NCI-H524 treated with DMSO at 0.1 percent for 48 hours (cell line): ENCODE measurements at regions not wholly inside any gene's neighbourhood (a gene's known extent, or its start where the extent isn't known, plus 50 kb on each side); places are given as distances from the start of the nearest gene placed in this dataset.
"Not testable (repeated sequence)": the region's sequence is repeated elsewhere in the genome, so short reads cannot be mapped to it uniquely, and the experiment has no call there.

Experiments
- DNase-seq: peaks from one replicate; lab custom pipeline; 2025; lab: John Stamatoyannopoulos, UW

DNA sequence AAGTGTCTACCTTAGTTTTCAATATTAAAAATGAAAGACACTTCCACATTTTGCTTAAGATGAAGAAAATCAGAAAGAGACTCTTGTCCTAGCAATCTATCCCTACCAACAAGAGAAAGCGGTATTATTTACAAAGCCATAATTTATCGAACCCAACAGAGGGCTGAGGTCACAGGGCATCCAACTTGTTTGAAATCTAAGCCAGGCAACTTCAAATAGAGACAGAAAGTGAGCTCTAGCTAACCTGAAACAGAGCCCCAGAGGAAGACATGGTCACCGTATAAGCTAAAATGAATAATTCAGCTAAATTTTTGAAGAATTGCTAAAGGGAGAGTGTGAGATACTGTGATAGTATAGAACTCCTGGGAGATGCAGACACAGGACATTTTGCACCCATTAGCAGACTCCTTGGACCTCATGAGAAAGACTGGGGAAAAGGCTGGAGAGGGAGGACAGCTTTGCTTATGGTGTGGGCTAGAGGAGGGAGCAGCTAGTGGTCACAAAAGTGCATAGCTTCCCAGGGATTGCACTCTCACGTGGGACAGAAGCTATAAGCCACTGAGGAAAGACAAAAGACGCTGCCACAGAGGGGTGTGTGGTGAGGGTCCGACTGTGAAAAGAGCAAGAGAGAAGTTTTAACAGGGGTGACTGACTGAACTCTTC, 624.2 kb upstream of the GRIN3A start:
- no peak for DNase-seq

DNA sequence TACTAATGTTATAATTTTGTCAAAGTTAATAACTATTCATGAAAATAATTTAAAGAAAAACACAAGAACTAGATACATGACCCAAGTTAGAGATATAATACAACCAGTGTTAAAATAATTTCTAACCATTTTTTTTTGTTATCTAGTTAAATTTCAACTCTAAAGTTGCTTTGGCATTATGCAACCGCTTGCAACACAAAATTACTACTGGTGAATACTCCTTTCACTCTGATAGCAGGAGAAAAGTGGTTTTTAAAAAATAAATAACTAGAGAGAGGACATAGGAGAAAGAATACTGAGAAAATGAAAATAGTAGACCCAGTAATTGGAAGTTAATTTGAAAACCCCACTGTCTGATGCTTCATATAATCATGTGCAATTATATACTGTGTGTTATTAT, 622.4 kb upstream of the GRIN3A start:
- no peak for DNase-seq

DNA sequence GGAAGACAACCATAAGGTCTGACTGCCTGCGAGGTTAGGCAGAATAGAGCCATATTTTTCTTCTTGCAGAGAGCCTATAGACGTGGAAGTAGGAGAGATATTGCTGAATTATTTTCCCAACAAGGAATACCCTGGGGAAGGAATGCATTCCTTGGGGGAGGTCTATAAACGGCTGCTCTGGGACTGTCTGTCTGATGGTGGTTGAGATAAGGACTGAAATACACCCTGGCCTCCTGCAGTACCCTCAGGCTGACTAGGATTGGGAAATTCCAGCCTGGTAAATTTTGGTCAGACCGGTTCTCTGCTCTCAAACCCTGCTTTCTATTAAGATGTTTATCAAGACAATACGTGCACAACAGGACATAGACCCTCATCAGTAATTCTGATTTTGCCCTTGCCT, 617.5 kb upstream of the GRIN3A start:
- DNase-seq = no peak

DNA sequence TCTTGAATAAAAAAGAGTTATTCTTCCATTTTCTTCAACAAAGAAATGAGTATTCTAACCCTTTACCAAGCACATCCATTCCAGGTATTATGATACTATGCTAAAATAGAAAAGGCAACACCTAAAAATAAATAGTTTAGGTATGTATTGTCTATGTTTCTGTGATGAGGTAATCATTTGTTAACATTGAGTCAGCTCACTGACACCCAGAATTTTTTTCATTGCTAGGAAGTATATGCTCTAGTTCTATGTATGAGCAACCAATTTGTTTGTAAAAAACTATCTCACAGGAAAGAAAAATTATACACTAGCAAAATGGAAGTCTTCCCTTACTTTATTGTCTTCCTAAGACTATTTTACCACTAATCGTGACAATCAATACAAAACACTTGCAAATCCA, 615.6 kb upstream of the GRIN3A start:
- no peak for DNase-seq

DNA sequence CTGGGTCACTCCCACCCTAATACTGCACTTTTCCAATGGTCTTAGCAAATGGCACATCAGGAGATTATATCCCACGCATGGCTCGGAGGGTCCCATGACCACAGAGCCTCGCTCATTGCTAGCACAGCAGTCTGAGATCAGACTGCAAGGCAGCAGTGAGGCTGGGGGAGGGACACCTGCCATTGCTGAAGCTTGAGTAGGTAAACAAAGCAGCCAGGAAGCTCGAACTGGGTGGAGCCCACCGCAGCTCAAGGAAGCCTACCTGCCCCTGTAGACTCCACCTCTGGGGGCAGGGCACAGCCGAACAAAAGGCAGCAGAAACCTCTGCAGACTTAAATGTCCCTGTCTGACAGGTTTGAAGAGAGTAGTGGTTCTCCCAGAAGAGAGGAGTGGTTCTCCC, 599.0 kb upstream of the GRIN3A start:
- not testable (repeated sequence) for DNase-seq

DNA sequence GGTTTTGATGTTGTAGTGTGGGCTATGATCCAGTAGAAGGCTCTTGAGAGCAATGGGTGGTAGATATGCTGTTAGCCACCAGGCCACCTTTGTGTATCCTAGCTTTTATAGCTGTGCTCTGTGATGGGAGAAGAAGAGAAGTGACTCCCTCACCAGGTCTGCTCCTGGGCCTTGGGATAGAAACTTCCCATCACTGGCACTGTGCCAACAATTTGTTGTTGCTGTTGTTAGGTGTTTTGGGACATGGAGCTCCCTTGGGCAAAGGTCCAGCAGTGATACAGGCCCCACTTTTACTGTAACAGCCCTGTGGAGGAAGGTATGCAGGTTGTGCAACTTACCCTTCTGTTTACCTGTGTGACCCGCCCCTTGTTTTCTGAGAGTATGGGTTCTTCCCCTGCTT, 570.9 kb upstream of the GRIN3A start:
- DNase-seq = no peak

DNA sequence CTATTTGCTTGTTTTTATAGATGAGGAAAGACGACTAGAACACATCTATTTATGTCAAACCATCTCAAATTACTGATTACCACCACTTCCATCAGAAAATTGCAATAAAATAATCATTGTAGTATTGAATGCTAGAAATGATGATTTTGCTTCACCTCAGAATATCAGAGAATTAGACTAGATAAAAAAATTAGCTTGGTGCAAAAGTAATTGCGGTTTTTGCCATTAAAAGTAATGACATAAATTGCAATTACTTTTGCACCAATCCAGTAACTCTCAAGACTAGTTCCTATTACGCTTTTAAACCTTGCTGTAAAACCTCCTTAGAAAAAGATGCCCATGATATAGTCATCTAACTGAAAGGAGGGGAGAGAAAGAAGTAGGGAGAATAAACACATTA, 556.7 kb upstream of the GRIN3A start:
- no peak for DNase-seq

DNA sequence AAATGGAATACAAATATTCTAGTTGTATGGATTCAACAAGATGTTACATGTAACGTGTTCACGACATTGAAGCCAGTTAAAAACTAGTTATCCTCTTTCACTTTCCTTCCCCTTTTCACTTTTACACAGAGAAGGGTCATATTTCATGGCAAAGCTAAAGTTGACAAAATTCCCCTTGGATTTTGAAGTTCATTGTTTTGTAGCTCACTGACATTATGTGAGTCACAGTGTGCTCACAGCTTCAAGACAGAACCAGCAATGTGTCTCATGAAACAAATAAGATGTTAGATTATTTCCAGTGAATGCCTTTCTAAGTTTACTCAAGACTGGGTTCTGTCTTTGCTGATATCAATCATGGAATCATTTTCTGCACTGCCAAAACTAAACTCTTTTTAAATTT, 535.5 kb upstream of the GRIN3A start:
- no peak for DNase-seq

DNA sequence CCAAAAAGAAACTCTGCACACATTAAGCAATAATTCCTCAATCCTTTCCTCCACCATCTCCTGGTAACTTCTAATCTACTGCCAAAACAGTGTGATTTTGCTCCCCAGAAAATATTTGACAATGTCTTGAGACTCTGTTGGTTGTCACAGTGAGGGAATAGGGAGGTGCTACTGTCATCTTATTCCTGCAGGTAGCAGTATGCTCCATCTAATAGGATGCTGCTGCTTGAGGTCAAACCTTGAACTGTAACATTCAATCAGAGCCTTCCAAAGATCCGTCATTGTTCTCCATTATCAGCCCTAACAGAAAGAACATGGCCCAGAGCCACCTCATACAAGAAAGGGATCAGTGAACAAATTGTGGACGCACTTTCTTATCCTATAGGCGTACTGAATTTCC, 514.7 kb upstream of the GRIN3A start:
- no peak for DNase-seq

DNA sequence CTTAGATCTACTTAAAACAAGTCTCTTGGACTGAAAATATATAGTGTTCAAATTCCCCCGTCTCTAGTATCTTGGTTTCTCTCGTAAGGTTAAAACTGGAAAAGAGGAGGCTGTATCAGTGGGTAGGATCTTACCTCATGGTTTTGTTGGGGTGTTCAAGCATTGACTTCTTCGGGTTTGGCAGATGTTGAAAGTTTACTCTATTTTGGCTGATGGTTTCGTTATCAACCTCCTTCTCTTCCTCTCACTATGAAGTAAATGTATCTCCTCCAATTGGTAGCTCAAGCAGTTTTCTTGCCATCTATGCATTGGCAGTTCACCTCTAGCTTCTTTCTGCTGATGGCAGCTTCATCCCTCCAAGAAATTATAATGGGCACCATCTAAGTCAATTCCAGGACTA, 506.5 kb upstream of the GRIN3A start:
- DNase-seq = no peak

DNA sequence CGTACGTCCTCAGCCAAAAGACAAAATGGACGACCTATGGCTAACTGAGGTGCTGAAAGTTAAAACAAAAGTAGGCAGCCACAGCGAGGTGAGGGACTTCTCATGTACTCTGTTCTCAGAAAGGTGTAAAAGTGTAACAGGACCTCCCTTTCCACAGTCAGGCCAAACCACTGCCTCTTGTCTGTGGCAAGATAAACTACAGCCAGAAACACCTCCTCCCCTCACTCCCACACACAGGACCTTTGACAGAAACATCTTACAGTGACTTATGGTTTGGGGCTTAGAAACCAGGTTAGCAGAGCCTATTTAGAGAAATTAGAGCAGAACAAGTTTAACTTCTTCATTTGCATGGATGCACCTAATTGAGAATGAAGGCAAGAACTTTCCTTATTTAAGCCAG, 499.1 kb upstream of the GRIN3A start:
- no peak for DNase-seq

DNA sequence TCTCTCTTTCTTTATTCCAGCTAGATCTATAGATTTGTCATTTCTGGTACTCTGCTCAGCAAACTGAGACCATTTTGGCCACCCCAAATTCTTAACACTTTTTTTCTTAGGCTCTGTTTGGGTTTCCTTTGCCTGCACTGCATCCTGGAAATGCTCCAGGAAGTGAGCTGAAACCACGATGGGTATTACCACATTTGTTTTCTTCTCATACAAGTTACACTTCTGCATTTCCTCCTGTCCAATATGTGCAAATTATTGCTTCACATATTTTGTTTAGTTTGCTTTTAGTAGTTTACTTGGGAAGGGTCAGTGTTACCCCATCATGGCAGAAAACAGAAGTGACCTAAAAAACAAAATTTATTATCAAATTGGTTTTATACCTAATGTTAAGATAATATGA, 498.6 kb upstream of the GRIN3A start:
- DNase-seq = no peak

DNA sequence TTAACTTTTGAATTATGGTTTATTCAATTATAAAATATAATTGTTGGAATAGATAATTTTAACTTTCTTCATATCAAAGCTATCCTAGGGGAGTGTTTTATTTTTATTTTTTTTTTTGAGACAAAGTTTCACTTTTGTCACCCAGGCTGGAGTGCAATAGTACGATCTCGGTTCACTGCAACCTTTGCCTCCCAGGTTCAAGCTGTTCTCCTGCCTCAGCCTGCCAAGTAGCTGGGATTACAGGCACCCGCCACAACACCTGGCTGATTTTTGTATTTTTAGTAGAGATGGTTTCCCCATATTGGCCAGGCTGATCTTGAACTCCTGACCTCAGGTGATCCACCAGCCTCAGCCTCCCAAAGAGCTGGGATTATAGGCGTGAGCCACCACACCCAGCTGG, 489.0 kb upstream of the GRIN3A start:
- not testable (repeated sequence) for DNase-seq

DNA sequence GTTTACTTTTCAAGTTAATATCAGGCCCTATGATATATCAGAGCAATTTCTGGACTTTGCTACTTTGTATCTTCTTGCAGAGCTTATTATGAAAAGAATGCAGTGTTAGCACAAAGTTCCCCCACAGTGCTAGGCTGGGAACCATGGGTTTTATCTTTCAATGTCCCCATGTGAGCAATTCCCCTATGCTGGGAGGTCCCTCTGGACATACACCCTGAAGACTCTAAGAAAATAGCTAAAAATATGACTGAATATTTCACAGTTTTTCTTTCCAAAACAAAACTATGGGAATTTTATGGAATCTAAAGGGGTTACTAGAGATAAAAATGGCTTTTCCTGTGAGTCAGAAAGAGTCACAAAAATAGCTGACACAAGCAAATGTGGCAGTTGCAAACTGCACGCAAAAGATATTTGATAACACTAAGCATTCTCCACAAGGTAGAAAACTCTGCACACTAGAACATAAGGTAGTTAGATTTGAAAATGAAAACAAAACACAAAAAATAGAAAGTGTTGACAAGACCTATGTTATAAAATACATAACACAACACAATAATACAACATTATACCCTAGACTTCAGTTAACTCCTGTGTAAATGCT, 487.5 kb upstream of the GRIN3A start:
- no peak for DNase-seq

DNA sequence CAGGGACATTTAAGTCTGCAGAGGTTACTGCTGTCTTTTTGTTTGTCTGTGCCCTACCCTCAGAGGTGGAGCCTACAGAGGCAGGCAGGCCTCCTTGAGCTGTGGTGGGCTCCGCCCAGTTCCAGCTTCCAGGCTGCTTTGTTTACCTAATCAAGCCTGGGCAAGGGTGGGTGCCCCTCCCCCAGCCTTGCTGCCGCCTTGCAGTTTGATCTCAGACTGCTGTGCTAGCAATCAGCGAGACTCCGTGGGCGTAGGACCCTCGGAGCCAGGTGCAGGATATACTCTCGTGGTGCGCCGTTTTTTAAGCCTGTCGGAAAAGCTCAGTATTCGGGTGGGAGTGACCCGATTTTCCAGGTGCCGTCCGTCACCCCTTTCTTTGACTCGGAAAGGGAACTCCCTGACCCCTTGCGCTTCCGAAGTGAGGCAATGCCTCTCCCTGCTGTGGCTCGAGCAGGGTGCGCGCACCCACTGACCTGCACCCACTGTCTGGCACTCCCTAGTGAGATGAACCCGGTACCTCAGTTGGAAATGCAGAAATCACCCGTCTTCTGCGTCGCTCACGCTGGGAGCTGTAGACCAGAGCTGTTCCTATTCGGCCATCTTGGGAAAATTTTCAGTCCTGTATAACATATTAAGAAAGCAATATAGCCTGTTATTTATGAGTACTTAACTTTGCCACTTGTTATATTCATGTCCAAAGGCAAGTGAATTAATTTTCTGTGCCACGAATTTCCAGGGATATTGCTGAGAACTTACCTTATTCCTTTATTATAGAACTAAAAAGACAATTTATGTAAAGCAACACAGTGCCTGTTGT, 485.1 kb upstream of the GRIN3A start:
- not testable (repeated sequence) for DNase-seq

DNA sequence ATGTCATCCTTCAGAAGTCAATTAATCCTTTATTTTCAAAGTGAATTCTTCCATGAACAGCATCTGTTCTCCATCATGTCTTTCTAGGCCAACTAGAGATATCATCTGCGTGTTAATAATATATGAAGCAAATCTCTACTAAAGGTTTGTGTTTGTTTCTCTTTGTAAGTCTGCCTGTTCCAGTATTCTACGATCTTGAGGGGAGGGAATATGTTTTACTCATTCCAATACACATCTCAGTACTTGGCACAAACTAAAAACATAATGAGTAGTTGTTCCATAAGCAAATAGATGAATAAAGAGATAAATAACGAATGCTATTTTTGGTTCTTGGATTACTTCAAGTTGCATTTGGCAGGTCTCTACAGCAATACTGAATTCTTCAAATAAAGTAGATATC, 470.7 kb upstream of the GRIN3A start:
- DNase-seq = peak; percentile 32

DNA sequence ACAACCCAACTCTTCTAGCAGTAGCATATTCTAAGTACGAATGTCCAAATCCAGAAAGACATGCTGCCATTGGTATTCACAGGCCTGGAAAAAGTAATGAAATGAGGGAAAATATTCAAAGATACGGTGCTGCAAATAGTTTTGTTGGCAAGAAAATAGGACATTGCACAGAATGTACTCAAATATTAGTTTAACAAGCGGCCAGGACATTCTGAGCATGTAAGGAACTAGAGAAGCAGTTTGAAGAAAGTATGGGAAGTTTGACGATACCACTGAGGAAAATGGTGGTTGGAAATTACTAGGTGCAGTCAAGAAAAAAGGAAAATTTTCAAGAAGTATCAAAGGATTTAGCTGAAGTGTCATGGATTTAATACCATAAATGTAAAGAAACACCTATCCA, 468.0 kb upstream of the GRIN3A start:
- no peak for DNase-seq

DNA sequence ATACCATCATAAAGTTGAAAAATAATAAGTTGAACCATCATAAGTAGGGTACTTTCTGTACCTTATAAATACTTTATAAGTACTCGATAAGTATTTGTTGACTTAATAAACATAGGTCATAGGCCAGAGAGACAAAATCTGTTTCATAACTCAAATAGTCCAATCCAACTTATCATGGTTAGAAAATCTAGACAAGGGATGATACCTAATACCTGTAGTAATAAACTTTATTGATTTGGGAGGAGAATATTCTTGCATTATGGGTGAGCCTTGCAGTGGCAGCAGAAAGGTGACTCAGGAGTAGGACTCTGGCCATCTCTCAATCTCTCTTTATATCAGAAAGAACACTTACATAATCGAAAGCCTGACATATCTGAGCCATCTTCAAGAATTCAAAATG, 466.8 kb upstream of the GRIN3A start:
- no peak for DNase-seq

DNA sequence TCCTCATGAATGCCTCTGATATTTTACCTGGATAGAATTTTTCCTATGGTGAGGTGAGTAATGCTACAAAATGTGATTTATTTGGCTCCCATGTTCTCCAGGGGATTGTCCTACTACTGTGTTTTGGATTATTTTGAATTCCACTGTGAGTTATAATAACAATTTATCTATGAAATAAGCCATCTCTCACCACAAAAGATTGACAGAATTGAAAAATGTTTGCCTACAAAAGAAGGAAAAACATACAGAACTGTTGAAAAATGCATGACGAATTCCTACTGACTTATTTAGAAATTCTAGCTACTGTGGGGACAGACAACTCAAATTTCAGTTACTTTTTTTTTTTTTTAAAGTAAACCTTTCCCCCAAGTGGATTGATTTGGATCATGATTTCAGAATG, 463.7 kb upstream of the GRIN3A start:
- DNase-seq = no peak

DNA sequence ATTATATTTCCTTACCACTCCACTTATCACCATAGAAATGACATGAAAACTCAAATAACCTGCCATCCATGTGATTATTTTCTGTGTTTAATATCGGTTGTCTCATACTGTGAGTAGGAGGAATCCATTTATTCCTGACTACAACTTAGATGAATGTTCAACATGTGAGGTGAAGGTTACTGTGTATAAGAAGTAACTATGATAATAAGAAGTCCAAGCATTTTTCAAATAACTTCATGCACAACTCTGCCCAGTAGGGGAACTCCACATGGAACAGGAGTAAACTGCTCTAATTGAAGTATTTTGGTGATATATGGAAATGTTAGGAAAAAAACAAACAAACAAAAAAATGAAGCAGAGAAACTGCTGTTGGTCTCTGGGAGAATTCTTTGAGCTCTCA, 447.5 kb upstream of the GRIN3A start:
- DNase-seq = no peak

DNA sequence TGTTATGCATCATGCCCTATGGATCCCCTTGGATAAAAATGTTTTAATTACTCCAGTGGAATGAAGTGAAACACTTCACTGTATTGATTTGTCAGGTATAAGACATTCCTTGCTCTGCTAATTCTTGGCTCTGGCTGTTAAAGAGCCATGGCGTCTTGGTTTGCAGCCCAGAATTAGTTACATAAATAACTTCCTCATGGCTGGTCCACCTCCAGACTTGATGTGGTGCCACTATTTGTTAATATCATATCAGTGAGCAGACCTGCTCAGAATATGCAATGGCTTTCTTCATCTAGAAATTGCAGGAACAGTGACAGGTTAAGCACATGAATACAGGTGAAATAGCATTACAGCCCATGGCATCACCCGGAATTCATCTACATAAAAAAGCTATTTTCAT, 446.9 kb upstream of the GRIN3A start:
- DNase-seq = no peak

DNA sequence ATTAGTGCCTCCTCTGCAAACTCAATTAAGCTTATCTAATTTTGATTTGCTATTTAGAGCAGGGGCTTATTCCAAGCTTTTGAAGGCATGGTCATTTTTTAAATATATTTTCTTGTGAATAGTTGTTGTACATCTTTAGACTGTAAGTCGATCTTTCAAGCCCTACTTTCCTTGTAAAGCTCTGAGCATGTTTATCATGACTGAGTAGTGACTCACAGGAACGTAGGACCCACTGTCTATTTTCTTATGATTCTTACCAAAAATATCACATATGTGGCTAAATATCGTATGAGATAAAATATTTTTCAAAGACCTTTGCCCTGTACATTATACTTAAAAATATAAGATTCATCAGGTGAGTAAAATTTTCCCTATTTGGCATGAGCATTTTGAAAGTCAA, 440.4 kb upstream of the GRIN3A start:
- DNase-seq = no peak

DNA sequence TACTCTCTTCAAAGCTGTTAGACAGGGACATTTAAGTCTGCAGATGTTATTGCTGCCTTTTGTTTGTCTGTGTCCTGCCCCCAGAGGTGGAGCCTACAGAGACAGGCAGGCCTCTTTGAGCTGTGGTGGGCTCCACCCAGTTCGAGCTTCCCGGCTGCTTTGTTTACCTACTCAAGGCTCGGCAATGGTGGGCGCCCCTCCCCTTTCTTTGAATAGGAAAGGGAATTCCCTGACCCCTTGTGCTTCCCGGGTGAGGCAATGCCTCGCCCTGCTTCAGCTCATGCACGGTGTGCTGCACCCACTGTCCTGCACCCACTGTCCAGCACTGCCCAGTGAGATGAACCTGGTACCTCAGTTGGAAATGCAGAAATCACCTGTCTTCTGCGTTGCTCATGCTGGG, 435.8 kb upstream of the GRIN3A start:
- not testable (repeated sequence) for DNase-seq

DNA sequence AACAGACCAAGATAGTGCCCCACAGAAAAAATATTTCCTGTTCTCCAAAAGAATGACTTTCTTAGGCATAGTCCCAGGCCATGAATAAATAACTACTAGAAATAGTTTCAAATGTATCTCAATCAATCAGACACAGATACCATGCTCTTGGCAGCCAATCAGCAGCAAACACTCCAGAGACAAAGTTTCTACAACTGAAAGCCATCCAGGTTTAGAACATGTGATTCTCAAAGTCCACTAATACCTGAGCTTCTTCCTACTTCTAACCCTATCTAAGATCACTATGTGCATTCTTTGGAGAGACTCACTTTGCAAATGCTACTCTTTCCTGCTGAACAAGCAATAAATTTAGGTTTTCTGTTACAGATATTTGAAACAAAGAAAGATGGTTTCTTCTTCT, 425.8 kb upstream of the GRIN3A start:
- no peak for DNase-seq
